HG02610 (cell line): ENCODE measurements at regions not wholly inside any gene's neighbourhood (a gene's known extent, or its start where the extent isn't known, plus 50 kb on each side); places are given as distances from the start of the nearest gene placed in this dataset.
"Not testable (repeated sequence)": the region's sequence is repeated elsewhere in the genome, so short reads cannot be mapped to it uniquely, and the experiment has no call there.

Experiments
- ATAC-seq: cut with Tn5 transposase; IDR thresholded peaks from one replicate; pipeline ENCODE4 v1.9.1; 2021; ENCODE audit warnings: mild to moderate bottlenecking, moderate library complexity; ENCODE audit not compliant: unreplicated experiment

GRCh38 chr18:995629-996028 lies 91.0 kb downstream of the ADCYAP1 start:
- no peak for ATAC-seq

- ATAC-seq = no peak
These were observed 92.8 kb downstream of the ADCYAP1 start for GRCh38 chr18:997499-997898.

- ATAC-seq = no peak
These were observed 94.3 kb downstream of the ADCYAP1 start for GRCh38 chr18:998936-999335.

- no peak for ATAC-seq
These were observed 98.0 kb downstream of the ADCYAP1 start for GRCh38 chr18:1002653-1003178.

GRCh38 chr18:1003499-1003898 lies 98.8 kb downstream of the ADCYAP1 start:
- no peak for ATAC-seq

GRCh38 chr18:1006304-1006703 lies 101.6 kb downstream of the ADCYAP1 start:
- ATAC-seq = no peak

- no peak for ATAC-seq
These were observed 102.3 kb downstream of the ADCYAP1 start for GRCh38 chr18:1006965-1007364.

- ATAC-seq = no peak
These were observed 106.7 kb downstream of the ADCYAP1 start for GRCh38 chr18:1011349-1011748.

GRCh38 chr18:1012775-1013174 lies 108.1 kb downstream of the ADCYAP1 start:
- no peak for ATAC-seq

GRCh38 chr18:1013951-1014350 lies 109.3 kb downstream of the ADCYAP1 start:
- ATAC-seq = no peak

- ATAC-seq = no peak
These were observed 109.8 kb downstream of the ADCYAP1 start for GRCh38 chr18:1014509-1014908.

GRCh38 chr18:1014951-1015624 lies 110.4 kb downstream of the ADCYAP1 start:
- ATAC-seq = no peak

GRCh38 chr18:1015777-1016176 lies 111.1 kb downstream of the ADCYAP1 start:
- ATAC-seq = no peak

GRCh38 chr18:1017227-1018058 lies 112.8 kb downstream of the ADCYAP1 start:
- ATAC-seq = no peak

GRCh38 chr18:1018181-1018681 lies 113.6 kb downstream of the ADCYAP1 start:
- ATAC-seq = no peak

GRCh38 chr18:1019191-1019590 lies 114.5 kb downstream of the ADCYAP1 start:
- no peak for ATAC-seq

- ATAC-seq = no peak
These were observed 116.2 kb downstream of the ADCYAP1 start for GRCh38 chr18:1020731-1021344.

- ATAC-seq = no peak
These were observed 122.3 kb downstream of the ADCYAP1 start for GRCh38 chr18:1026930-1027329.

- not testable (repeated sequence) for ATAC-seq
These were observed 128.4 kb downstream of the ADCYAP1 start for GRCh38 chr18:1033092-1033491.

- no peak for ATAC-seq
These were observed 130.3 kb downstream of the ADCYAP1 start for GRCh38 chr18:1034971-1035370.

GRCh38 chr18:1036926-1037325 lies 132.3 kb downstream of the ADCYAP1 start:
- ATAC-seq = no peak
